T-helper 2 cell treated with Interferon-gamma antibody and Interleukin-4, amounts not matched to agents 5 μg/mL and 100 μg/mL, for 36 hours (primary cell): ENCODE measurements at regions not wholly inside any gene's neighbourhood (a gene's known extent, or its start where the extent isn't known, plus 50 kb on each side); places are given as distances from the start of the nearest gene placed in this dataset.
"Not testable (repeated sequence)": the region's sequence is repeated elsewhere in the genome, so short reads cannot be mapped to it uniquely, and the experiment has no call there.

Experiments used
- DNase-seq: peaks from one replicate; pipeline ENCODE4 v3.0.0; 2021; ENCODE audit warnings: low spot score
- H3K27ac Mint-ChIP-seq: one replicate; pipeline ENCODE4 v1.8.0; 2021; ENCODE audit warnings: mild to moderate bottlenecking, mixed read lengths
- H3K27me3 Mint-ChIP-seq: one replicate; pipeline ENCODE4 v1.8.0; 2021; ENCODE audit warnings: low read depth, mixed read lengths
- H3K36me3 Mint-ChIP-seq: one replicate; pipeline ENCODE4 v1.8.0; 2021; ENCODE audit warnings: low read depth, mixed read lengths
- H3K4me1 Mint-ChIP-seq: one replicate; pipeline ENCODE4 v1.8.0; 2021; ENCODE audit warnings: low read depth, mixed read lengths
- H3K4me3 Mint-ChIP-seq: one replicate; pipeline ENCODE4 v1.8.0; 2022; ENCODE audit warnings: mild to moderate bottlenecking, moderate library complexity, mixed read lengths
- H3K9me3 Mint-ChIP-seq: one replicate; pipeline ENCODE4 v1.8.0; 2021; ENCODE audit warnings: mixed read lengths

GRCh38 chr9:75532233-75533050 lies 358.0 kb upstream of the PCSK5 start:
- Mint-ChIP-seq H3K27me3 (no peaks in the 10 kb centered on the region), H3K9me3 (no peaks in the 10 kb centered on the region), H3K4me1 (no peaks in the 10 kb centered on the region), H3K36me3 (no peaks in the 10 kb centered on the region), H3K27ac (no peak overlapping the region), H3K4me3 (no peak overlapping the region)
- DNase-seq: no peak

- Mint-ChIP-seq H3K27me3 (no peaks in the 10 kb centered on the region), H3K4me3 (no peak overlapping the region), H3K36me3 (no peaks in the 10 kb centered on the region), H3K27ac (no peak overlapping the region), H3K9me3 (no peaks in the 10 kb centered on the region), H3K4me1 (no peaks in the 10 kb centered on the region)
- no peak for DNase-seq
Observed at GRCh38 chr9:75539523-75539922, 350.9 kb upstream of the PCSK5 start.

GRCh38 chr9:75540185-75540584 lies 350.3 kb upstream of the PCSK5 start:
- Mint-ChIP-seq H3K9me3 (no peaks in the 10 kb centered on the region), H3K27me3 (no peaks in the 10 kb centered on the region), H3K27ac (no peak overlapping the region), H3K36me3 (no peaks in the 10 kb centered on the region), H3K4me3 (no peak overlapping the region), H3K4me1 (no peaks in the 10 kb centered on the region)
- DNase-seq: no peak

DNA sequence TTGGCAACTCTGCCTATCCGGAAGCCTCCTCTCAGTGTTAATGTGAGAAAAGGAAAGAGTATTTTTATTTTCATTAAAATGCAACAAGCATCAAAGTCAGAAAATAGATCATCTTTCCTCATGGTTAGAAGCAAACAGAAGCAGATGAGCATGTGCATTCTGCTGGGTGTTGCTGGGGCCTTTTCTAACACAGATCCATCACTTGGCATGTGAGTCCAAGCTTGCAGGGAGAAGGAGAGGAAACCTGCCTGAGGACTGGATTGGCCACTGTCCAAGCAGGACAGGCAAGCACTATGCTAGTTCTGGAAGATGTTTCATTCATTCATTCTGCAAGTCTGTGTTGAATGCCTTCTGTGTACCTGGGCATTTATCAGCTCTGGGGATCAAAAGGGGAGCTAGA lies 348.7 kb upstream of the PCSK5 start:
- H3K27me3 Mint-ChIP-seq: no peaks in the 10 kb centered on the region
- no peak for DNase-seq
- H3K4me1 Mint-ChIP-seq: no peaks in the 10 kb centered on the region
- no peak overlapping the region for H3K27ac Mint-ChIP-seq
- H3K9me3 Mint-ChIP-seq: no peaks in the 10 kb centered on the region
- H3K36me3 Mint-ChIP-seq: no peaks in the 10 kb centered on the region
- no peak overlapping the region for H3K4me3 Mint-ChIP-seq

GRCh38 chr9:75544815-75545214 lies 345.7 kb upstream of the PCSK5 start:
- H3K9me3 Mint-ChIP-seq: no peaks in the 10 kb centered on the region
- no peak for DNase-seq
- H3K36me3 Mint-ChIP-seq: no peaks in the 10 kb centered on the region
- H3K27ac Mint-ChIP-seq: no peak overlapping the region
- no peak overlapping the region for H3K4me3 Mint-ChIP-seq
- no peaks in the 10 kb centered on the region for H3K27me3 Mint-ChIP-seq
- no peaks in the 10 kb centered on the region for H3K4me1 Mint-ChIP-seq

- no peaks in the 10 kb centered on the region for H3K36me3 Mint-ChIP-seq
- no peak overlapping the region for H3K27ac Mint-ChIP-seq
- H3K9me3 Mint-ChIP-seq: no peaks in the 10 kb centered on the region
- no peak for DNase-seq
- H3K27me3 Mint-ChIP-seq: no peaks in the 10 kb centered on the region
- H3K4me1 Mint-ChIP-seq: no peaks in the 10 kb centered on the region
- H3K4me3 Mint-ChIP-seq: no peak overlapping the region
Observed at GRCh38 chr9:75545287-75545686, 345.2 kb upstream of the PCSK5 start.

DNA sequence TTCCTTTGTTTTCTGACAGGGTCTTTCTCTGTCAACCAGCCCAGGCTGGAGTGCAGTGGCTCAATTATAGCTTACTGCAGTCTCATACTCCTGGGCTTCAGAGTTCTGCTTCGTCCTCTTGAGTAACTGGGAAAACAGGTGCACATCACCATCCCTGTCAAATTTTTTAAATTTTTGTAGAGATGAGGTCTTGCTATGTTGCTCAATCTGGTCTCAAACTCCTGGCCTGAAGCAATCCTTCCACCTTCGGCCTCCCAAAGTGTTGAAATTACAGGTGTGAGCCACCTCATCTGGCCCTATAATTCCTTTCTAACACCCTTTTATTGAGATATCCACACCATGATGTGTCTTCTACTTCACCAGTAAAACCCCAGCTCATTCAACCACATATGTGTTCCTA lies 341.6 kb upstream of the PCSK5 start:
- Mint-ChIP-seq H3K27ac (no peak overlapping the region), H3K4me3 (no peak overlapping the region), H3K27me3 (no peaks in the 10 kb centered on the region), H3K9me3 (no peaks in the 10 kb centered on the region), H3K4me1 (no peaks in the 10 kb centered on the region), H3K36me3 (no peaks in the 10 kb centered on the region)
- DNase-seq: no peak

DNA sequence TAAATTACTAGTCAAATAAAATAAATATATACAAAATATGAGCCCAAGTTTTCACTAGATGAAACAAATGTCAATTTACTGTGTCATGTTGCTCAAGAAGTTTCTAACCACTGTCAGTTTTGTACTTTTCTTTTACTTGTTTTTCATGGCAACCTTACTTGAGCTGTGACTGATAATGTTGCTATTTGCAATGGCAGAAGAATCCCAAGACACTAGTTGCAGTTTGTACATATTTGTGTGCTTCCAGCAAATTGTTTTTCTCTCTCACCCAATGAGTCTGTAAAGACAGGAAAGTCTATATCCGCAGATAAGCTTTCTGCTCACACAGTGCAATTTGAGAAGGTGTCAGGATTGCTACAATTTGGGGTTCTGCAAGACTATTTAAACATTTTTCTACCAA lies 338.6 kb upstream of the PCSK5 start:
- H3K9me3 Mint-ChIP-seq: no peaks in the 10 kb centered on the region
- H3K27me3 Mint-ChIP-seq: no peaks in the 10 kb centered on the region
- no peak for DNase-seq
- no peak overlapping the region for H3K27ac Mint-ChIP-seq
- no peaks in the 10 kb centered on the region for H3K4me1 Mint-ChIP-seq
- H3K36me3 Mint-ChIP-seq: no peaks in the 10 kb centered on the region
- H3K4me3 Mint-ChIP-seq: no peak overlapping the region

DNA sequence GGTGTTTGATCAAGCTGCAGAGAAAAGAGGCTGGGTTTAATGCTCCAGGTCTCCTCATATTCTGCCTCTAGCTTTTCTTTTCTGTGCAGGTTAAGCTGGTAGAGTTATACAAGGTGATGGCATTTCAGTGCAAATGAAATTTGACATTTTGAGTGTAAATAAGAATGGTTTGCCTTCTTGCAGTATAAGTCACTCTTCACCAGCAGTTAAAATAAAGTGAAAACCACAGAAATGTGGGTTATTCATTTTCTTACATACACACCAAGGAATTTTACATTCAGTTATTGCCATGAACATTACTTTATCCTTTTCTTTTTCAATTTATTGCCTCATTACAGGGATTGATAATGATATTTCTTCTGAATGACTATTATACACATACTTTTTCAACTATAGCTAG lies 337.5 kb upstream of the PCSK5 start:
- H3K36me3 Mint-ChIP-seq: no peaks in the 10 kb centered on the region
- no peaks in the 10 kb centered on the region for H3K4me1 Mint-ChIP-seq
- H3K4me3 Mint-ChIP-seq: no peak overlapping the region
- H3K27ac Mint-ChIP-seq: no peak overlapping the region
- H3K27me3 Mint-ChIP-seq: no peaks in the 10 kb centered on the region
- DNase-seq: no peak
- H3K9me3 Mint-ChIP-seq: no peaks in the 10 kb centered on the region

- H3K4me3 Mint-ChIP-seq, H3K27me3 Mint-ChIP-seq, H3K4me1 Mint-ChIP-seq, H3K36me3 Mint-ChIP-seq, H3K9me3 Mint-ChIP-seq, H3K27ac Mint-ChIP-seq, DNase-seq: not testable (repeated sequence)
Observed at GRCh38 chr9:75566813-75567212, 323.7 kb upstream of the PCSK5 start.

- Mint-ChIP-seq H3K27ac (no peak overlapping the region), H3K9me3 (no peaks in the 10 kb centered on the region), H3K4me3 (no peak overlapping the region), H3K27me3 (no peaks in the 10 kb centered on the region), H3K36me3 (no peaks in the 10 kb centered on the region), H3K4me1 (no peaks in the 10 kb centered on the region)
- DNase-seq: no peak
Observed at GRCh38 chr9:75570538-75570937, 319.9 kb upstream of the PCSK5 start.

- no peak overlapping the region for H3K27ac Mint-ChIP-seq
- no peak overlapping the region for H3K4me3 Mint-ChIP-seq
- DNase-seq: no peak
- no peaks in the 10 kb centered on the region for H3K27me3 Mint-ChIP-seq
- no peaks in the 10 kb centered on the region for H3K9me3 Mint-ChIP-seq
- no peaks in the 10 kb centered on the region for H3K4me1 Mint-ChIP-seq
- H3K36me3 Mint-ChIP-seq: no peaks in the 10 kb centered on the region
Observed at GRCh38 chr9:75574569-75574968, 315.9 kb upstream of the PCSK5 start.

GRCh38 chr9:75582870-75583269 lies 307.6 kb upstream of the PCSK5 start:
- no peak overlapping the region for H3K4me3 Mint-ChIP-seq
- no peaks in the 10 kb centered on the region for H3K36me3 Mint-ChIP-seq
- H3K27me3 Mint-ChIP-seq: no peaks in the 10 kb centered on the region
- no peaks in the 10 kb centered on the region for H3K4me1 Mint-ChIP-seq
- H3K27ac Mint-ChIP-seq: no peak overlapping the region
- DNase-seq: no peak
- H3K9me3 Mint-ChIP-seq: no peaks in the 10 kb centered on the region

DNA sequence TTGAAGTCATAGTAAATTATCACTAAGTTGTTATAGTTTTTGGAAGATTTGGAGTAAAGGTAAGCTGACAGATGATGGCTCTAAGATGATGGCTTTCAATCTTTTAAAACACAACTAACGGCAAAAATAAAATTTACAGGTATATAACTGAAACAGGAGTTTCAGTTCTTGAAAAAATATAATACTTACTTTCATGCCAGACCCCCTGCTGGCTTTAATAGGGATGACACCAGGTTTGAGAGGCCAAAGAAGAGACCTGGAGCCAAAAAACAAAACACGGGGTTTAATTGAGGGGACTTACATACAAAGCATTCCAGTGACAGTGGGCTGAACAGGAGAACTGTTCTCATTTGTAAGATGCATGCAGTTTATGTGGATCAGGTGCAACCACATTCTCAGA lies 301.7 kb upstream of the PCSK5 start:
- no peak overlapping the region for H3K4me3 Mint-ChIP-seq
- DNase-seq: no peak
- no peak overlapping the region for H3K27ac Mint-ChIP-seq
- H3K9me3 Mint-ChIP-seq: no peaks in the 10 kb centered on the region
- no peaks in the 10 kb centered on the region for H3K27me3 Mint-ChIP-seq
- H3K36me3 Mint-ChIP-seq: no peaks in the 10 kb centered on the region
- peaks cover 5% of the 10 kb centered on the region for H3K4me1 Mint-ChIP-seq

- Mint-ChIP-seq H3K36me3 (no peaks in the 10 kb centered on the region), H3K27ac (no peak overlapping the region)
Observed at GRCh38 chr9:75589497-75589896, 301.0 kb upstream of the PCSK5 start.

More at GRCh38 chr9:75589497-75589896, 301.0 kb upstream of the PCSK5 start:
- Mint-ChIP-seq H3K9me3 (no peaks in the 10 kb centered on the region), H3K4me1 (peaks cover 5% of the 10 kb centered on the region), H3K4me3 (no peak overlapping the region), H3K27me3 (no peaks in the 10 kb centered on the region)
- DNase-seq: no peak
